PC-3 (cell line): ENCODE measurements at regions not wholly inside any gene's neighbourhood (a gene's known extent, or its start where the extent isn't known, plus 50 kb on each side); places are given as distances from the start of the nearest gene placed in this dataset.

Experiments used
- CTCF ChIP-seq: fragments of 300-600 bp; sonication (generic); conservative IDR thresholded peaks from 2 replicates; pipeline ENCODE4 v1.5.1; 2017; ENCODE audit warnings: antibody characterized with exemption, low read depth, mild to moderate bottlenecking, low read length
- EZH2 ChIP-seq: fragments of 300-600 bp; sonication (generic); IDR thresholded peaks from one replicate; pipeline ENCODE4 v1.6.1; 2017; ENCODE audit warnings: antibody characterized with exemption, mild to moderate bottlenecking, low read length; ENCODE audit not compliant: unreplicated experiment
- EZH2phosphoT487 ChIP-seq: fragments of 300-600 bp; sonication (generic); IDR thresholded peaks from 2 replicates; pipeline ENCODE4 v1.6.1; 2018; ENCODE audit warnings: mild to moderate bottlenecking, antibody characterized with exemption, low read length, borderline replicate concordance

- TF ChIP-seq CTCF (no peak), EZH2 (no peak), EZH2phosphoT487 (no peak)
These were observed 204.3 kb downstream of the KIF26A start for GRCh38 chr14:104342435-104343293.
